OCI-M1 (cell line): ENCODE measurements at regions not wholly inside any gene's neighbourhood (a gene's known extent, or its start where the extent isn't known, plus 50 kb on each side); places are given as distances from the start of the nearest gene placed in this dataset.
"Not testable (repeated sequence)": the region's sequence is repeated elsewhere in the genome, so short reads cannot be mapped to it uniquely, and the experiment has no call there.

Experiments
- DNase-seq: peaks from one replicate; lab custom pipeline; 2025; lab: John Stamatoyannopoulos, UW

DNA sequence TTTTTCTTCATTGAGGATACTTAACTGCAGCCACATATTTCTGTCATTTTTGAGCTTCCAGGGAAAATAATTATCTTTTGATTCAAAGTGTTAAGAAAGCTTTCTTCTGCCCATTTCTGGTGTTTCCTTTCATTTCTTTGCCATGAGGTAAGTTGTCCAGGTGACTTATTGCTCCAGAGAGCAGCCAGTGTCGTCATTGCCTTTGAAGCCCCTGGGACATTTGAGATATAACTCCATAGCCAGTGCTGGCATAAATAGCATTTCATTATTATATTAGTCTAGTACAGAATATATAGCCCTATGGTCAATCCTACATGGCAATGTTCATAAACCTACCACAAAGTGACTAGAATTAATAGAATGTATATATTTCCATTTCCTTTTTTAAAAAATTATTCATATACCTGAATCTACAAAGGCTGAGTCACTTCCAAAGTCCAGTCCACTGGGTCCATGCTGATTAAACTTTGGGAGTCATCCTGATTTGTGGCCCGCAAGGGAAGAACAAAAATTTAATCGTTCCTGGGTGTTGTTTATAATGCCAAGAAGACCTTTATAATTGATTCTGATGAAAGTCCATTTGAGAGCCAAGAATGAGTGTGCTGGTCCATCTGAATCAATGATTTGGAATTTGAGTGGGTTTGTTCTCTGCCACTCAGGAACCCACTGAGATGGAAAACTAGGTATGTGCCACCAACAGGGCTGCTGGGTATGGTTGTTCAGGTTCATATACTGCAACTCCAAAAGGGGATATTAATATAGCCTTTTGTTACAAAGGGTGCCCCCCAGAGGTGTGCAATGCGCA, 221.8 kb upstream of the PLXNA2 start:
- peak; percentile 7 for DNase-seq

DNA sequence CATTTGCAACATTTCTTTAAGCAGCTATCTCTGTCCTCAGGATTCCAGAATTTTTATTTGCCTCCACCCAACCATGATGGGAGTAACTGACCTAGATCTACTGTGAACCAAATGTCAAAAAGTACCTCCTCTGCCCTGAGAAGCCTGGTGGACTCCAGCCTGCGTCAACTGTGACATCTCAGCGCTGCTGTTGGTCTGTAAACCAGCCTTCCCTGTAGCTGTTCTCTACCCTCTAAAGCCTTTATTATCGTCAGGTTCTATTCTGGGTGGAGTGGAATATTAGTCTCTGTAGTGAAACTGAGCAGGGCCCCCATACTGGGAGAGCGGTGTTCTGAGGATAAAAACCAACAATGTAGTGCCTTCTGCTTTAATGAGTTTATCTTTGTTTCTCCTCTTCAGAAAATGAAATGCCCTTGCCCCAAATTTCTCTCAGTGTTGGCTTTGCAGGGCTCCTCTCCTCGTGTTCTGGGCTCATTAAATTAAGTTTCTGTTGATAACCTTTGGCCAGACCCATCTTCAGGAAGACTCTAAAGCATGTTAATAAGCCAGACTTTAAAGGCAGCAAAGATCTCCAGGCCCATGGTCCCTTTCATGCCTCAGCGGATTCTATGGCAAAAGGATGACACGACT, 223.1 kb upstream of the PLXNA2 start:
- DNase-seq = no peak

GRCh38 chr1:208475449-208475848, 231.3 kb upstream of the PLXNA2 start:
- no peak for DNase-seq

DNA sequence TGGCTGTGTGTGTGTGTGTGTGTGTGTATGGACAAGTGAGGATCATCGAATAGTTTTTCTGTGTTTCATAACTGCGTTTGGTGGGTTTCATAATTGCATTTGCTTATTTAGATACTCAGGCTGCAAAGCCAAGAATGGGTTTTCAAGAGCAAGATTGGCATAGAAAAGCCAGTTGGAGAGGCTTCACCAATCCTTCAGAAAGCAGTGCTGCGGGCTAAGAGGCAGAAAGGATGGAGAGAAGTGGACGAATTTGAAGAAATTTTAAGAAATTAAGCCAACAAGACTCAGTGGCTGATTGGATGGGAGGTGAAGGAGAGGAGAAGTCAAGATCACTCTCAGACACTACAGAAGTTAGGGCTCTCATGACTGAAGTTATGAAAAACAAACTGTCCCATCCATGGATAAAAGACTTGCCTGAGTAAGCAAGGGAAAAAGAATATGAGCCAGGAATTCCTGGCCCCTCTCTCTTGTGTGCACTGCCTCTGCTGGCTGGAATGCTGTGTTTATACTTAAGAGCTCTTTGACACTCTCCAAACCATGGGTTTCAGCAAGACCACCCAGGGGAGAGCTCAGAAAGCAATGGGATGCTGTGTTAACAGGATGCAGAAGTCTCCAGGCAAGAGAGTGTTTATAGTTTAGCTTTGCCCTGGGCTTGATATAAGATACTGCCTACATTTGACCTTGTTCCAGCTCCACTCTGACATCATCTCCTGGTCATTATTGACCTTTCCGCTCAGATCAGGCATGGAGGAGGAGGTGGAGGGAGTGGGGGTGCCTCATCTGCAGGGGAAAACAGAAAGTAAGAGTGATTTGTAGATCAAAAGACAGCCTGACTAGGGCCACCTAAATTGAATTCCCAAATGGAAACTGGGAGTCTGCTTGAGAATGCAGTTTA, 232.0 kb upstream of the PLXNA2 start:
- no peak for DNase-seq

- no peak for DNase-seq
Observed at GRCh38 chr1:208476846-208477170, 232.6 kb upstream of the PLXNA2 start.

DNA sequence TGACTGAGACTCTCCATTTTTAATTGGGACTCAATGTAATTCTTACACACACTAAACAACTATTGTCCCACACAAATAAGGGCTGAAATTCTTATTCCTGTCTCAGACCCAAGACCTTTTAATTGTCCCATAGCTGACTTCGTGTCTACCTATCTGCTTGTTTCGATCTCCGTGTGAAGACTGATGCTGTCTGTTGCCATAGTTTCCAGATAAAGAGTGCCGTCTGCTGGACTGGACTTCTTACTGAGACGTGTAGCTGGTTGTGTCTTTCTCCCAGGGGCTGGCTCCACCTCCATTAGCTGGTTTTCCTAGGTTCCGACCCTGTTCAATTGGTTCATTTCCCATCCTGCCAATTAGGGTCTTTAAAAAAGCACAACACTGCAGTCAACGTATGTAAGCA, 235.3 kb upstream of the PLXNA2 start:
- DNase-seq = no peak

DNA sequence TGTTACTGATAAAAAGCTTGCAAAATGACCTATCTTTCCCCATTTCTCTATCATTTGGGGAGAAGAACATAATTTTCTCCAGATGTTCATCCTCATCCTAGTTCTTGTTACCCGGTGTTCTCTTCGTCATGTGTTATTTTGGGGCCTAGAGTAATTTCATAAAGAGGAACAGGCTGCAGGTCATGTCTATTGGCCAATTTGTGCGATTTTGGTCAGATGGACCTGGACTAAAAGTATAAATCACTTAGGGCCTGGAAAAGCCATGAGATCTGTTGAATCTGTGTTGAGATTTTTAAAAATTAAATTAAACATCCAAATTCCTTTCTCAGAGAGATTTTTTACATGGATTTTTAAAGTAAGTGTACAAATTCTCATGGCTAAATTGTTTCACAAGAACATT, 241.3 kb upstream of the PLXNA2 start:
- no peak for DNase-seq

GRCh38 chr1:208486677-208487076, 242.5 kb upstream of the PLXNA2 start:
- no peak for DNase-seq

GRCh38 chr1:208488432-208488831, 244.2 kb upstream of the PLXNA2 start:
- DNase-seq = not testable (repeated sequence)

- no peak for DNase-seq
Observed at GRCh38 chr1:208496467-208497371, 252.5 kb upstream of the PLXNA2 start.

GRCh38 chr1:208497866-208498541, 253.8 kb upstream of the PLXNA2 start:
- no peak for DNase-seq

DNA sequence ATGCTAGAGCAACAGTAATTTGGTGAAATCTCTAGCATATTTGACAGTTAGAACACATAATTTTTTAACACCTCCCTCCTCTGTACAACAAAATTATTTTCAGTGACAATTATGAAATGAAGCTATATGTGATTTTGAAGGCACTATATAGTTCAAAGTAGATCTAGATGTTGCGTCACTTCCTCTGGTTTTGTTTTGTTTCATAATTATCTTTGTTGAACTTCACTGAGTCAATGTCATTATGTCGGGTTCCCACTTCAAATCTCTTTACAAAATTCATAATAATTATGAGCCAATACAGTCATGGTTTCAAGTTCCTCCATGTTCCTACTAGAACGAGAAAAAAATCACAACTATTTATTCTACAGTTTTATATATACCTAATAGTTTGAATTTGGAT, 254.8 kb upstream of the PLXNA2 start:
- peak; percentile 5 for DNase-seq

GRCh38 chr1:208499601-208500000, 255.4 kb upstream of the PLXNA2 start:
- DNase-seq = no peak

- no peak for DNase-seq
Observed at GRCh38 chr1:208500375-208500774, 256.2 kb upstream of the PLXNA2 start.

DNA sequence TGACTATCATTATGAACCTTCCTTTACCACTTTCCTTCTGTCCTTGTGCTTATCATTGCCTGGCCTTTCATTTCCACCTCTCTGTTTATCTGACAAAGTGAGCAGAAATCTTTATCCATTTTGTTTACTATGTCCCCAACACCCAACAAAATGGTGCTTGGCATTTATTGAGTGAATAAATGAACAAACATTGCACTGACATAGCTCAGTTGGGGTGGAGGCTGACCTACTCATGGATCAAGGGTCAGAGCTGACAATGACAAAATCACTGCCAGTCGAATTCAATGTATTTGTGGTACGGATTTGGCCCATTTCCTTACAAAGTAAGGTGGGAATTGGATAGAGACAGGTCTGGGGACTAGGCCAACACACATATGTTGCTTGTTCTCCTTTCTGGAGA, 257.4 kb upstream of the PLXNA2 start:
- no peak for DNase-seq

- DNase-seq = no peak
Observed at GRCh38 chr1:208503787-208504186, 259.6 kb upstream of the PLXNA2 start.

DNA sequence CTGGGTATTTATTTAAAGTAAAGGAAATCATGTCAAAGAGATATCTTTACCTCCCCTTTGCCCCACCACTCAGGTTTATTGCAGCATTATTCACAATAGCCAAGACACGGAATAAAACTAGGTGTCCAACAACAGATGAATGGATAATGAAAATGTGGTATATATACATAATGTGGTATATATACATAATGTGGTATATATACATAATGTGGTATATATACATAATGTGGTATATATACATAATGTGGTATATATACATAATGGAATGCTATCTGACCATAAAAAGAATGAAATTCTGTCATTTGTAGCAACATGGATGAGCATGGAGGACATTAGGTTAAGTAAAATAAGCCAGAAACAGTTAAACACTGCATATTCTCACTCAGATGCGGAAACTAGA, 262.6 kb upstream of the PLXNA2 start:
- no peak for DNase-seq

DNA sequence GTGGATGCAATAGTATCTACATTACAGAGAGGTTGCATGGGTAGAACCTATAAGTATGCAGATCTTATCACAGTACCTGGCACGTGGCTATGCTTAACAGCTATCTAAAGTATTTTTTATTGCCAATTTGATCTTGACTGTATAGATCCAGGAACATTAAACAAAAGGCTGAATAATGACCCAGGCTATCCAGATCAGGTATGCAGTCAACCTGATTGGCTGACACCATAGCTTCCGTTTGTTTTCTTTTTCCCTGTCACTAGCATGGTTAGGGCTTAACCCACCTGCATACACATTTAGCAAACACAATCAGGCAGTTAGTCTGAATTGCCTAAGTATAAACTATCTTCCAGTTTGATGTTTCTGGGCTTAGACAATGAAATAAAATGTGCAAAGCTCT, 264.9 kb upstream of the PLXNA2 start:
- no peak for DNase-seq

GRCh38 chr1:208510192-208510952, 266.2 kb upstream of the PLXNA2 start:
- no peak for DNase-seq

DNA sequence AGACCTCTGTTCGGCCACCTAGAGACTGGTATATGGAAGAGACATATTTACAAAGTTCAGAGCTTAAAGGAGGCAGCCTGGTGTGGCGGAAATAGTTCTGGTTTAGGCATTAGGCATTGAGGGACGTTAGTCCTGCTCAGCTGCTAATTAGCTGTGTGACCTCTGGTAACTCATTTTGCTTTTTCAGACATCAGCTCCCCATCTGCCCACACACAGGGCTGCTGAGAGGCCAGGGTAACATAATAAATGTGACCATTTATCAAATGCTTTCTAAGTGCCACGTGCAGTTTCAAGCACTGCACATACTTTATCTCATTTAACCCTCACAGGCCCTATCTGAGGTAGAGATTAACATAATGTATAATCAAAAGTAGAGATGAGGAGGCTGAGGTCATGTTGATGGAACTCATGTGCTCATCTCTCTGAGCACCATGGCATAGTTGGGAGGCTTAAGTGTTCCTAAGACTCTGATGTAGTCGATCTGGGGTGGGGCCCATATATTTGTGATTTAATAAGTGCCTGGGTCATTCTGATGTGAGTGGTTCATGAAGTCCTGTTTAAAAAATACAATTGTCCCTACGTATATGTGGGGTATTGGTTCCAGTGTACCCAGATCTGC, 267.2 kb upstream of the PLXNA2 start:
- DNase-seq = no peak
